Breast epithelium (tissue), 3 donors: ENCODE measurements at regions not wholly inside any gene's neighbourhood (a gene's known extent, or its start where the extent isn't known, plus 50 kb on each side); places are given as distances from the start of the nearest gene placed in this dataset.

Source experiments
- POLR2A ChIP-seq: fragments of 450-650 bp; IDR thresholded peaks from one replicate; pipeline ENCODE4 v1.6.1; 2016; ENCODE audit warnings: antibody characterized with exemption, mild to moderate bottlenecking, moderate library complexity
- TF ChIP-seq, protein P1 (sequence below), 3 donors: fragments of 450-650 bp; IDR thresholded peaks; one replicate each; pipeline ENCODE4 v1.5.1; 2016 to 2017; ENCODE audit warnings: antibody characterized with exemption in 3 of 3, mild to moderate bottlenecking in 3 of 3, moderate library complexity in 3 of 3

DNA sequence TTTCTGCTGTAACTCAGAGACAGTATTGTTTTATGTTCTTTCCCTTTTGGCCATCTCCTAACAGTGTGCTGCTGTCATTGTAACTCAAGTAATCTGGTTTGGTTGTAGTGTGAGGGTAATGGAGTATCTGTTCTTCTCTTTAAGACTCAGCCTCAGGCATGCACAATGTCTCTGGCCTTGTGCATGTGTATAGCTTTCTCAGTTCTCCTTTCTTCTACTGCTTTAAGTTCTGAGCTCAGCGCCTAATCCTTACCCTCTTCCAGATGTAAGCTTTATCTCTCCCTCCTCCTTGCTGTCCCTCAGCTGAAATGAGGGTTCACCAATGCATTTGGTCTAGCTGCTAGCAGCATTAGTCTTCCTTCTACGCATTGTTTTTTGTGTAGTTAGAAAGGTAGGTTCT, 1420.4 kb upstream of the PRMT6 start:
- TF ChIP-seq, protein P1, sequence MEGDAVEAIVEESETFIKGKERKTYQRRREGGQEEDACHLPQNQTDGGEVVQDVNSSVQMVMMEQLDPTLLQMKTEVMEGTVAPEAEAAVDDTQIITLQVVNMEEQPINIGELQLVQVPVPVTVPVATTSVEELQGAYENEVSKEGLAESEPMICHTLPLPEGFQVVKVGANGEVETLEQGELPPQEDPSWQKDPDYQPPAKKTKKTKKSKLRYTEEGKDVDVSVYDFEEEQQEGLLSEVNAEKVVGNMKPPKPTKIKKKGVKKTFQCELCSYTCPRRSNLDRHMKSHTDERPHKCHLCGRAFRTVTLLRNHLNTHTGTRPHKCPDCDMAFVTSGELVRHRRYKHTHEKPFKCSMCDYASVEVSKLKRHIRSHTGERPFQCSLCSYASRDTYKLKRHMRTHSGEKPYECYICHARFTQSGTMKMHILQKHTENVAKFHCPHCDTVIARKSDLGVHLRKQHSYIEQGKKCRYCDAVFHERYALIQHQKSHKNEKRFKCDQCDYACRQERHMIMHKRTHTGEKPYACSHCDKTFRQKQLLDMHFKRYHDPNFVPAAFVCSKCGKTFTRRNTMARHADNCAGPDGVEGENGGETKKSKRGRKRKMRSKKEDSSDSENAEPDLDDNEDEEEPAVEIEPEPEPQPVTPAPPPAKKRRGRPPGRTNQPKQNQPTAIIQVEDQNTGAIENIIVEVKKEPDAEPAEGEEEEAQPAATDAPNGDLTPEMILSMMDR (IDR thresholded peaks at IDR 0.05): no peak
- TF ChIP-seq POLR2A: no peak
